NCI-H82 treated with DMSO at 0.1 percent for 48 hours (cell line): ENCODE measurements at regions not wholly inside any gene's neighbourhood (a gene's known extent, or its start where the extent isn't known, plus 50 kb on each side); places are given as distances from the start of the nearest gene placed in this dataset.

ENCODE experiments used
- DNase-seq: peaks from one replicate; lab custom pipeline; 2025; ENCODE audit not compliant: unreplicated experiment; lab: John Stamatoyannopoulos, UW

DNA sequence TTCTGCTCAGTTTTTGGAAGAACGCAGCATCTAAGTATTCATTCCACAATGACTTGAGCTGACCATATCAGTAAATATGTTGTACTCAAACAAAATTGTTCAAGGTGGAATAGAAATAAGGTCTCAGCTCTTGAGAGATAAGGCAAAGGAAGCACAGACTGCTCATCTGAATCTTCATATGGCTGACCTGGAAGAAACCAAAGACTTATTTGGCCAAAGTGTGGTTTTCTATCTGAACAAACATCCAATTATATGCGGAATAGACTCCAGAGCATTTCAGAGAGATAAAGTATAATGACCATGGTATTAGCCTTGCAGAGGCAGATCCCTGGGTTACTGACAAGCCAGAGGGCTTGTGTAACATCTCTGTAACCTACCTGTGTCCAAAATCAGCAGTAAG is 308.7 kb downstream of the CD83 start:
- DNase-seq = no peak

GRCh38 chr6:14428269-14428668 is 310.7 kb downstream of the CD83 start:
- no peak for DNase-seq

DNA sequence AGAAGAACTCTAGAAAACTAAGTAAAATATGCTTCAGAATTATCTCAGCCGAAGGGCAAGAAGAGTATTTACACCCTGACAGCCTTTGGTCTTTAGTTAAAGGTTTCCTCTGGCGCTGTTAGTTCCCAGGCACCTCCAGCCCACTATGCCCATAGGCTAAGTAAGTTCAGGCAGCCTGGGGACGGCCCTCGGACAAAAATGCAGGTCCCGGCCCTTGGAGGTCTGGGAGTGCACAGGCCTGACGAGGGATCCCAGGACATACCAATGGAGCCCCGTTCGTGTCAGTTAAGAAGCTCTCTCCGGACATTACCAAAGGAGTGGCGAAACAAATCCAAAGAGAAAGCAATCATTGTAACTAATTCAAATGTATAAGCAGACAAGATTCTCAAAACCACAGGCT is 311.8 kb downstream of the CD83 start:
- no peak for DNase-seq

DNA sequence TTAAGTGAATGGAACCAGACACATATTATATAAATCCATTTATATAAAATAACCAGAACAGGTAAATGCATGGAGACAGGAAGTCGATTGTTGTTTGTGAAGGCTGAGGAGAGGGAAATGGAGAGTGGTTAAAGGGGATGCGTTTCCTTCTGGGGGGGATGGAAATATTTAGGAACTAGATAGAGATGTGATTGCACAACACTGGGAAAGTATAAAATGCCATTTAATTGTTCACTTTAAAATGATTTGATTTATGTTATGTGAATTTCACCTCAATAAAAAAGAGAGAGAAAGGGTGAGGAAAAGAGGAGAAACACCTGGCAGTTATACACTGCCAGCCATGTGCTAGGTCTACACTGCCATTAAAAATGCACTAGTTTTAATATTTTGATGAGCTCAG is 312.6 kb downstream of the CD83 start:
- no peak for DNase-seq

GRCh38 chr6:14431385-14432330 is 314.1 kb downstream of the CD83 start:
- peak; percentile 52 for DNase-seq

GRCh38 chr6:14434916-14435690 is 317.5 kb downstream of the CD83 start:
- no peak for DNase-seq

GRCh38 chr6:14436592-14437132 is 319.1 kb downstream of the CD83 start:
- DNase-seq = no peak

DNA sequence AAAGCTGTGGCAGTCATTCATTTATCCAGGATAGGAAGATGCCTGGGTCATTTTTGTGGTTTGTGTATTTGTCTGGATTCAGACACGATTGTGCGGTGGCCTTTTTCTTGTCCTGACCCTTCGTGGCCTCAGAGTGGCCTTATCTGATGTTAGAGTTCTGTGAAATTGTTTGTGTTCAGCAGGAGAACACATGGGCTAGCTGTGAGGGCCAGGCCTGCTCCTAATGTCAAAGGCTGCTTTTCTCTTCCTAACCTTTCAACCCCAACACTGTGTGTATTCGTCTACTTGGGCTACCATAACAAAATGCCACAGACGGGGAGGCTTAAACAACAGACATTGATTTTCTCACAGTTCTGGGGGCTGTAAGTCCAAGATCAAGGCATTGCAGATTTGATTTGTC is 321.8 kb downstream of the CD83 start:
- DNase-seq = no peak

DNA sequence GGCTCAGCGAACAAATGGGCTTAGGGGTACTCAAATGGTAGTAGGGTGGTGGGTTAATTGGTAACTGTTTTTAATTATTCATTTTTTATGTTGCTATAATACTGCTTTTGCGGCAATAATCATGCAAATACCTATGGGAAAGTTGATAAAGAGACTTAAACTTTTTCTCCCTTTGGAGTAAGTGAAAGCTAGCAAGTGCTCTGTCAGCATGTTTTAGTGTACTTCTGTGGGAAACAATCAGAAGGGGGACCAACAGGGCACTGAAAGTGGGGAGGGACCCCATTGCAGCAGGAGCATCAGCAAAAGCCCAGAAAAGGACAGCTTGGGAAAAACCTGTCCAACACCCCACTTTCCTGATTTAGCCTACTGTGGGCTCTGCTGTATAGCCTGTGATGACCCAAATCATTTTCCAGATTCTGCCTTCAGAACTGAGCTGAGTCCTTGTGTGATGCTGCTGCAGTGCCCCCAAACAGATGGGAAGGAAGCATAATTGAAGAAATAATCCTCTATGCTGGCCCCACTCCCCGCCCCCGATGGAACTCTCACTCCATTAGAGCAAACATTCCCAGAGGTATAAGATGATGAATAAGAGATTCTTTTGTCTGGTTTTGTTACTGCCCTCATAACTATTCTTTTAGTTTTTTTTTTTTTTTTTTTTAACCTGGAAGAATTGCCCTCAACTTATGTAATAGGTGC is 322.8 kb downstream of the CD83 start:
- peak; percentile 81 for DNase-seq

GRCh38 chr6:14440940-14441781 is 323.6 kb downstream of the CD83 start:
- DNase-seq = peak; percentile 84

GRCh38 chr6:14442242-14442641 is 324.7 kb downstream of the CD83 start:
- DNase-seq = peak; percentile 25

DNA sequence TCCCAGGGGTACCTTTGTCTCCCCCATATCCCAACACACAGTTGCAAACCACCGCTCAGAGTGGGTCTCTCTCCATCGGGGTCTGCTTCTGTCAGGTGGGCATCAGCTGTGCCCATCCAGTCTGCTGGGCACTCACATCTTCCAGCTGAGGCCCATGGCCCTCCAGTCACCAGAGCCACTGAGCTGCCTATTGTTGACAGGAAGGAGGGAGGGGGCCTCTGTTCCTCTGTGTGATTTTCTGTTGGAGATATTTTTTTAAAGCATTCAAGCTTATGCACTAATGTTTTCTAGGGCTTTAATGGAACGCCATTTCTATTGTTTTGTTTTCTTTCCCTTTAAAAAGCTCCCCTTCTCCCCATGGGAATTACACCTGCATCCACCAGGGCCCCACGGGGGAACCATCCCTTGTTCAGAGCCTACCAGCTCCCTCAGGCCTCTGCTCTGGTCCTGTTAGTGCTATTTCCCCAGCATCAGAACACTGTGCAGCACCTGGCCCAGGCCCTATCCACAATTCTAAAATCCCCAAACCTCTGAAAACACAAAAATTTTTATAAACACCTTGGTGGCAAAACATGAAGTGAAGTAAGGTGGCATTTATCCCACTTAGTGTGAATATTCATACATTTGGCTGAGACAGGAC is 326.2 kb downstream of the CD83 start:
- DNase-seq = no peak

DNA sequence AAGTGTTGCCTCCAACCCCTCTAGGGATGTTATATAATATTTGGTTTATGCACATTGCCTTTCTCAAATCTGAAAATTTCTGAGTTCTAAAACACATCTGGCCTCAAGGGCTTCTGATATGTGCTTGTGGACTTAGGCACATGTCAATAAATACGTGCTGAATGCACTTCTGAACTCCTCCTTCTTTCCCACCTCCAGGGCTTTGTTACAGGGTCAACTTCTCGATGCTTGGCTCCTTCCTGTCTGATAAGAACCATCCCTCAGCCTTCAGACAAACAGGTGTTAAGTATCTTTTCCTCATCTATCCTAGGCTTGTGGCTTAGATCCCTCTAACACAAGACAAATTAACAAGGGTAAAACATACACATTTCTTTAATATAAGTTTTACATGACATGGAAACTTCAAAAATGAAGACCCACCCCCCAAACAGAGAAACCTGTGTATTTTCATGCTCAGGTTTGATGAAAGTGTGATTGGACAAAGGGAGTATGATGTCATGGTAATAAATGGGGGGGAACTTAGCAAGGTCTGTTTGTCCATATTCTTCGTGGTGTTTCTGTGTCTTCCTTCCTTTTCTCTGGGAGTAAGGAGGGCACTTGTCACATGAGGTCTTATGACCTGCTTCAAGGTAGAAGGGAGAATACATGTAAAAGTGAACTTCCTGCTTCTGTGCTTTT is 326.9 kb downstream of the CD83 start:
- DNase-seq = no peak

DNA sequence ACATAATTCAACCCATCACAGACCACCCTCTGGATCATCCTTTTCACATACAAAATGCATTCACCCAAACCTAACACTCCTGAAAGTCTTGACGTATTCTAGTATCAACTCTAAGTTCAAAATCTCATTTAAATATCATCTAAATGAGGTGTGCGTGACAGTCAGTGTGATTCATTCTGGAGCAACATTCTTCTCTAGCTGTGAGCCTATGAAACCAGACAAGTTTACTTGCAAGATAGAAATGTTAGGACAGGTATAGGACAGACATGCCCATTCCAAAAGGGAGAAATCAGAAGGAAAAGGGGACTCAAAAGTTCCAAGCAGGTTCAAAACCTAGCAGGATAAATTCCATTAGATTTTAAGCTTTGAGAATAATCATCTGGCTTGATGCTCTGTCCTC is 329.7 kb downstream of the CD83 start:
- DNase-seq = no peak

DNA sequence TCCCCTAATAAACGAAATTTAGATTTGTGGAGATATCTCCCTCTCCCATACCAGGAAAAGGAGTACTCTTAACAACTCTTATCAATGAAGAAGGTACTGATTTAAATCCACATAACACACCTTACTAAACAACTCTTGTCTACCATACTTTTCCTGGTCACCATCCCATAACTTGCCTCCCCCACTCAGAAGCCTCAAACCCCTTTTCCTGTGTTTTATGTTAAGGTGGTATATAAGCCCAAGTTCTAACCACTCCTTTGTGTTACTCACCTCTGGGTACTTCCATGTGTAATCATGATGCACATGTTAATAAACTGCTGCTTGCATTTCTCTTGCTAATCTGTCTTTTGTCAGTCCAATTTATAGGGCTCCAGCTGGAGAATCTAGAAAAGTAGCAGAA is 330.7 kb downstream of the CD83 start:
- DNase-seq = no peak

DNA sequence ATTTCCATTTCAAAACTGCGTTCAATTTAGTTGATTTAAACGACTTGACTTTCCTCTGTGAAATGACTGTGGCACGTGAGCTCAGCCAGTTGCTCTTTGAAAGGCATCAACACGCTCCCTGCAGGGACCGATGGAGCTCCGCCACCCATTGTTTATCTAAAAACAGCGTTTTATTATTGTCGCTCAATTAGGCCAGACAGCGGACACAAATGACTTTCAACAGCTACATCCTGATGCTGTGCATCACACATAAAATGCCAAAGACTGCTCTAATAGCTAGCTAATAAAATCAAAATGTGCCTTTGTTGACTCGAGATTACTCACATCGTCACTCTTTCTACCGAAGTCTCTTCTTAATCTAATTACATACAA is 332.5 kb downstream of the CD83 start:
- no peak for DNase-seq

GRCh38 chr6:14450578-14450977 is 333.0 kb downstream of the CD83 start:
- DNase-seq = no peak

DNA sequence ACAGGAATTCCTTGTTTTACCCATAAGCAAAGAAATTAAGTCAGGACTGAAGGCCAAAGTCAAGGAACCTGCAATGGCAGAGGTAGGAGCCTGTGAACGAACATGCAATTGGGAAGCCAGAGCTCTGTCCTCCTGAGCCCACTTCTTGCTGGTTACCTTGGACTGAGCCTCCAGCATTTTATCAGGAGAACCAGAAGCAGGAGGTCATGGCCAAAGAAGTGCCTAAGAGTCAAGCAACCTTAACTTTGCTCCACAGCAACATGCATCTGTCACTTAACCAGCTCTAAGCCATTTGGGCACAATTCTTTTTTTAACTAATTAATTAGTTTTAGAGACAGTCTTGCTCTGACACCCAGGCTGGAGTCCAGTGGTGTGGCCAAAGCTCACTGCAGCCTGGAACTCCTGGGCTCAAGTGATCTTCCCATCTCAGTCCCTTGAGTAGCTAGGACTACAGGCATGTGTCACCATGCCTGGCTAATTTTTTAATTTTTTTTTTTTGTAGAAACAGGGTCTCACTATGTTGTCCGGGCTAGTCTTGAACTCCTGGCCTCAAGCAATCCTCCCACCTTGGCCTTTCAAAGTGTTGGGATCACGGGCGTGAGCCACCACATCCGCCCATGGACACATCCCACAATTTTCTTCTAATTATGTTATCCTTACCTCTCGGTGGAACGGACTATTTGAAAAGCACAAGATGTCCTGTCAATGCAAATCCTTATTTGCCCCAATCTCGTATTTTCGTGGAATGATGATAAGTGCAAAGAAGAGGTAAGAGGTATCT is 334.2 kb downstream of the CD83 start:
- no peak for DNase-seq
